ENCODE measurements at regions not wholly inside any gene's neighbourhood (a gene's known extent, or its start where the extent isn't known, plus 50 kb on each side); places are given as distances from the start of the nearest gene placed in this dataset.

GRCh38 chr6:153231048-153231646 lies 100.1 kb upstream of the RGS17 start:
- no peak for DNase-seq (ENCODE audit: low spot score)

- DNase-seq (ENCODE audit: low spot score) = no peak
Observed at GRCh38 chr6:153218184-153218792, 87.2 kb upstream of the RGS17 start.

- no peak for DNase-seq (ENCODE audit: low spot score)
Observed at GRCh38 chr6:153216789-153217188, 85.7 kb upstream of the RGS17 start.

GRCh38 chr6:153215242-153215641 lies 84.2 kb upstream of the RGS17 start:
- no peak for DNase-seq (ENCODE audit: low spot score)

GRCh38 chr6:153214436-153214835 lies 83.4 kb upstream of the RGS17 start:
- DNase-seq (ENCODE audit: low spot score) = no peak

- DNase-seq (ENCODE audit: low spot score) = no peak
Observed at GRCh38 chr6:153210083-153210482, 79.0 kb upstream of the RGS17 start.

- DNase-seq (ENCODE audit: low spot score) = no peak
Observed at GRCh38 chr6:153208706-153209105, 77.6 kb upstream of the RGS17 start.

- DNase-seq (ENCODE audit: low spot score) = no peak
Observed at GRCh38 chr6:153207617-153208016, 76.5 kb upstream of the RGS17 start.

- no peak for DNase-seq (ENCODE audit: low spot score)
Observed at GRCh38 chr6:153207006-153207405, 75.9 kb upstream of the RGS17 start.

GRCh38 chr6:153192943-153193885 lies 62.1 kb upstream of the RGS17 start:
- DNase-seq (ENCODE audit: low spot score) = no peak

- no peak for DNase-seq (ENCODE audit: low spot score)
Observed at GRCh38 chr6:153183925-153184324, 52.8 kb upstream of the RGS17 start.
